Stomach (tissue), 8 donors: ENCODE measurements at regions not wholly inside any gene's neighbourhood (a gene's known extent, or its start where the extent isn't known, plus 50 kb on each side); places are given as distances from the start of the nearest gene placed in this dataset.

ENCODE experiments used
- DNase-seq, 2 donors: peaks; one replicate each; pipeline versions ENCODE4 v3.0.0 to v3.0.0-alpha.2; 2013 to 2019
- H3K27ac ChIP-seq, 5 donors: fragments of 200-600 bp in 4 of 5; sonication (generic) in 4 of 5; one replicate each; pipeline ENCODE4 v1.5.1; 2013 to 2019; ENCODE audit warnings: mild to moderate bottlenecking in 1 of 5, moderate library complexity in 1 of 5
- H3K27me3 ChIP-seq, 3 donors: fragments of 200-600 bp; sonication (generic); one replicate each; pipeline ENCODE4 v1.5.1; 2017 to 2019; ENCODE audit warnings: mixed run types in 1 of 3
- H3K36me3 ChIP-seq, 4 donors: fragments of 200-600 bp; sonication (generic); 1 replicate in 3 of 4; 2 replicates in 1 of 4; pipeline ENCODE4 v1.5.1; 2016 to 2019
- H3K4me1 ChIP-seq, 4 donors: fragments of 200-600 bp; sonication (generic); one replicate each; pipeline ENCODE4 v1.5.1; 2016 to 2019
- H3K4me3 ChIP-seq, 4 donors: fragments of 200-600 bp; sonication (generic) in 3 of 4; one replicate each; pipeline ENCODE4 v1.5.1; 2016 to 2019; ENCODE audit warnings: mild to moderate bottlenecking in 1 of 4
- H3K9me3 ChIP-seq, 4 donors: fragments of 200-600 bp; sonication (generic); one replicate each; pipeline ENCODE4 v1.5.1; 2016 to 2019
- EP300 ChIP-seq: sonication (generic); formaldehyde crosslinking; IDR thresholded peaks from one replicate; pipeline ENCODE4 v1.6.1; 2017; ENCODE audit warnings: antibody characterized with exemption
- POLR2A ChIP-seq, 4 donors: fragments of 450-650 bp; IDR thresholded peaks; one replicate each; pipeline ENCODE4 v1.6.1; 2016; ENCODE audit warnings: antibody characterized with exemption in 4 of 4, control low read depth in 2 of 4, mild to moderate bottlenecking in 1 of 4, moderate library complexity in 1 of 4
- POLR2AphosphoS5 ChIP-seq, 3 donors: sonication (generic); formaldehyde crosslinking; IDR thresholded peaks; one replicate each; pipeline ENCODE4 v1.6.1; 2016; ENCODE audit warnings: antibody characterized with exemption in 3 of 3
- WGBS, 5 donors: extraction: QIAGEN DNeasy Blood & Tissue Kit in 3 of 5; methylation state at CpG; one replicate each; pipeline versions ENCODE4 v1.1.5 to v1.1.7; 2013 to 2018; 5-methylcytosine and 5-hydroxymethylcytosine counted together
- intact Hi-C: fragments of 100-400 bp; cut with DNase I; formaldehyde crosslinking; loops from one replicate; pipeline ENCODE4 v1.15.1; 2023; ENCODE audit warnings: low total_unique reads
- TF ChIP-seq, protein P1 (sequence below), 7 experiments: fragments of 450-650 bp in 4 of 7; fragments of 200-600 bp in 3 of 7; sonication (generic) in 3 of 7; IDR thresholded peaks; one replicate each; pipeline ENCODE4 v1.5.1; 2016 to 2019; ENCODE audit warnings: antibody characterized with exemption in 7 of 7, control low read depth in 2 of 7, mild to moderate bottlenecking in 1 of 7
- donor health status: healthy with polysubstance abuse.
- donor health status: Bipolar disorder and iron deficiency.
- donor health status: healthy.

DNA sequence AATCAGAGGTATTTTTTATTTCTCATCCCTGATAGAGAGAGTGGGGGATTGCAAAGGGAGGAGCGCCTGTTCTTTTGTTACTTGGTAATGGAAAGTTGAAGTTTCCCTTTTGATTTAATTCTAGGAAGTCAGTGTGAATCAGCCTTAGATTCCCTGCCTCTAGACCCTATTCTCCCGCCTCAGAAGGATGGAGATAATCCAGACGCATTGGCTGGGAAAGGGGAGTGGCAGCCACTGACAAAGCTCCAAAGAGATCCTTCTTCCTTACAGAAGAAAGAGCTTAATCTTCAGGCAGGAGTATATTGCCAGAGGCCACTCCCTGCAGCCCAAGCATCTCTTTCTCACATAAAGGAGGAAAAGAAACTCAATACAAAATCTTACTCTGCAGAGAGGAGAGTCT lies 122.3 kb upstream of the GALNT17 start:
- Histone ChIP-seq H3K36me3 (no peaks in the 10 kb centered on the region), H3K27me3 (no peaks in the 10 kb centered on the region), H3K4me3 (no peak overlapping the region), H3K27ac (no peak overlapping the region), H3K9me3 (peaks cover 0 to 5% (median under 1%) of the 10 kb centered on the region in 4 donors), H3K4me1 (no peaks in the 10 kb centered on the region)
- TF ChIP-seq POLR2AphosphoS5 (IDR thresholded peaks at IDR 0.05) = no peak
- TF ChIP-seq EP300 = no peak
- no peak for TF ChIP-seq POLR2A (IDR thresholded peaks at IDR 0.05)
- TF ChIP-seq, protein P1, sequence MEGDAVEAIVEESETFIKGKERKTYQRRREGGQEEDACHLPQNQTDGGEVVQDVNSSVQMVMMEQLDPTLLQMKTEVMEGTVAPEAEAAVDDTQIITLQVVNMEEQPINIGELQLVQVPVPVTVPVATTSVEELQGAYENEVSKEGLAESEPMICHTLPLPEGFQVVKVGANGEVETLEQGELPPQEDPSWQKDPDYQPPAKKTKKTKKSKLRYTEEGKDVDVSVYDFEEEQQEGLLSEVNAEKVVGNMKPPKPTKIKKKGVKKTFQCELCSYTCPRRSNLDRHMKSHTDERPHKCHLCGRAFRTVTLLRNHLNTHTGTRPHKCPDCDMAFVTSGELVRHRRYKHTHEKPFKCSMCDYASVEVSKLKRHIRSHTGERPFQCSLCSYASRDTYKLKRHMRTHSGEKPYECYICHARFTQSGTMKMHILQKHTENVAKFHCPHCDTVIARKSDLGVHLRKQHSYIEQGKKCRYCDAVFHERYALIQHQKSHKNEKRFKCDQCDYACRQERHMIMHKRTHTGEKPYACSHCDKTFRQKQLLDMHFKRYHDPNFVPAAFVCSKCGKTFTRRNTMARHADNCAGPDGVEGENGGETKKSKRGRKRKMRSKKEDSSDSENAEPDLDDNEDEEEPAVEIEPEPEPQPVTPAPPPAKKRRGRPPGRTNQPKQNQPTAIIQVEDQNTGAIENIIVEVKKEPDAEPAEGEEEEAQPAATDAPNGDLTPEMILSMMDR (IDR thresholded peaks at IDR 0.05) = no peak
- intact Hi-C loops = no loop called here
- peak in 1 of 2 donors; percentile 52 for DNase-seq
- WGBS, 5 donors = 60 to 78% (median 72%) methylated on average over 3 of the region's 3 CpGs

DNA sequence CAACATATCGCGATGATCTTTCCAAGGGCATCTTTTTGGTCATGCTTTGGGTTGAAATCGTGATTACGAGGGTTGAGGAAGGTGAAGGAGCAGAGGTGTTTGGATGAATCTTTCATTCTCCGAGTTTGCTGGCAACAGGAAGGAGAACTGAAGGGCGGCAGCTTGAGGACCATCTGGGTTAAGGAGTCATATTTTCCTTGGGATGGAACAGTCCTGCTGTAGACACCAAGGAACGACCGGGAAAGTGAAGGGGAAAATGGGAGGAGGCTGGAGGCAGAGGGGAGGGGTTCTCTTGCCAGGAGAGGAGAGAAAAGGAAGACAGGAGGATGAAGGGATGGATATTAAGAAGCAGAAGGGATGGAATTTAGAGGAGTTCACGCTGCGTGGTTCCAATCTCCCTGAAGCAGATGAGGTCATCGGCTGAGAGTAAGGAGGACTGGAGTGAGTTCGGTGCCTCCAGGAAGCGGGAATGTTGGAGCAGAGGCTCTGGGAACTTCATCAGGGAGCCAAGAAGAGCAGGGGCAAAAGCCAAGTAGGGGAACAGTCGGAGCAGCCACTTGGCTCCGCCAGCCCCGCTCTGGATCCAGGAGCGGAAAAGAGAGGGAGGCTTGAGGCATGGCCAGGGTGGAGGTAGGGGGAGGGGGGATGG lies 116.6 kb upstream of the GALNT17 start:
- Histone ChIP-seq H3K36me3 (no peaks in the 10 kb centered on the region), H3K4me3 (no peak overlapping the region), H3K27ac (peak overlapping the region in 1 of 5 donors; percentile 14), H3K4me1 (no peaks in the 10 kb centered on the region), H3K27me3 (no peaks in the 10 kb centered on the region), H3K9me3 (no peaks in the 10 kb centered on the region)
- no peak for TF ChIP-seq POLR2AphosphoS5 (IDR thresholded peaks at IDR 0.05)
- TF ChIP-seq, protein P1 (IDR thresholded peaks at IDR 0.05) = no peak
- TF ChIP-seq POLR2A (IDR thresholded peaks at IDR 0.05) = no peak
- no peak for TF ChIP-seq EP300
- peak in 1 of 2 donors; percentile 72 for DNase-seq
- intact Hi-C loops = no loop called here
- WGBS, 5 donors = 66 to 79% (median 76%) methylated on average over 17 of the region's 17 CpGs

DNA sequence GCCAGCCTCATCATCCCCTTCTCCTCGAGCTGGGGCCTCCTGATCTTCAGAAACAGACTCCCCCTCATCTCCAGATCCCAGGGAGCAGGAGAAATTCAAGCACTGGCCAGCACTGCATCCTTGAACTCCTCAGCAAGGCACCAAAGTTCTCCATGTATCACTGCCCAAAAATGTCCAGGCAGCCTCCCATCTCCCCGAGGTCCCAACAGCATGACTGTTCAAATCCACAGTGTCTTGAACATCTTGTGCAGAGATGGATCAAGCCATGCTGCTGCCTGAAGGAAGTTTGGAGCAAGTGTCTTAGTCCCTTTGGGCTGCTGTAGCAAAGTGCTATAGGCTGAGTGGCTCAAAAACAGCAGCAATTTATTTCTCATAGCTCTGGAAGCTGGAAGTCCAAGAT lies 115.5 kb upstream of the GALNT17 start:
- intact Hi-C loops = no loop called here
- no peaks in the 10 kb centered on the region for H3K9me3 ChIP-seq
- TF ChIP-seq POLR2A (IDR thresholded peaks at IDR 0.05) (no peak), POLR2AphosphoS5 (IDR thresholded peaks at IDR 0.05) (no peak), EP300 (no peak)
- TF ChIP-seq, protein P1 (IDR thresholded peaks at IDR 0.05) = no peak
- no peak overlapping the region for H3K4me3 ChIP-seq
- DNase-seq = peak in 1 of 2 donors; percentile 29
- H3K4me1 ChIP-seq = no peaks in the 10 kb centered on the region
- H3K36me3 ChIP-seq = no peaks in the 10 kb centered on the region
- no peak overlapping the region for H3K27ac ChIP-seq
- no peaks in the 10 kb centered on the region for H3K27me3 ChIP-seq
- 61 to 73% (median 67%) methylated on average over 2 of the region's 2 CpGs for WGBS, 5 donors

DNA sequence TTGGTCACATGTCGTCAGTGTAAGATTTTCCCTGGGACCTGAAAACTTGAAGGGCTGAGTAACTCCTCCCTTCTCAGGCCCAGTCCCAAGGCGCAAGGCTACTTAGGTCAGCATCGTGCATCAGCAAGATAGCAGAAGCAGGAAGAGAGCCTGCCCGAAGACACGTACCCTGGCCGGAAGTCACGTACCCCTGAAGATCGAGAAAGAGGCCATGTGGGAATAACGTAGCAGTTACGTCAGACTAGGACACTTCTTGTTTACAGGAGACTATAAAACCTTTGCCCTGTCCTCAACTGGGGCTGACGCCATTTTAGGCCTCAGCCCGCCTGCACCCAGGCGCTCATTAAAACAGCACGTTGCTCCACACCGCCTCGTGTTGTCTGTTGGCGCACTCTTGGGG lies 114.3 kb upstream of the GALNT17 start:
- intact Hi-C loops = no loop called here
- WGBS, 5 donors = 92 to 95% (median 92%) methylated on average over 16 to 17 of the region's 17 CpGs
- no peak for DNase-seq
- Histone ChIP-seq H3K4me3 (no peak overlapping the region), H3K27ac (no peak overlapping the region), H3K9me3 (no peaks in the 10 kb centered on the region), H3K36me3 (no peaks in the 10 kb centered on the region), H3K27me3 (no peaks in the 10 kb centered on the region), H3K4me1 (no peaks in the 10 kb centered on the region)
- TF ChIP-seq, protein P1 (IDR thresholded peaks at IDR 0.05) = no peak
- TF ChIP-seq EP300 = no peak
- no peak for TF ChIP-seq POLR2AphosphoS5 (IDR thresholded peaks at IDR 0.05)
- TF ChIP-seq POLR2A (IDR thresholded peaks at IDR 0.05) = no peak
